ENCODE measurements at regions not wholly inside any gene's neighbourhood (a gene's known extent, or its start where the extent isn't known, plus 50 kb on each side); places are given as distances from the start of the nearest gene placed in this dataset.

DNA sequence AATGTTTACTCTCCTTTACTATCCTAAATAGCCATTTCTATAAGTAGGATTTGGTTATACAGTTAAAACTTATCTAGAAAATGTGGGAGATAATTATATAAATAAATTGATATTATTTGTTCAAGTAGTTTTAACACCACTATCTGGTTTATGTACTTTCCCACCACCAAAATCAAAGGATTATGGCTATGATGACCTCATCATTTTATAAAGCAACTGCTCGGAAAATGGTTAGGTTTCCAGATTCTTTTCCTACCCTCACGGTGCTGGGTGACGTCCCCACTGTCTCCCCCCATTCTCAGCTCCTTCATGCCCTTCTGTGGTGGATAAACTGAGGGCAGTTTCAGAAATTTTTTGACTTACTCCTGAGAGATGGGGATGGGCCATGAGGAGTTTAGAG, 1011.8 kb upstream of the ADGRL4 start:
- no peak for DNase-seq (ENCODE audit: low read depth)
- no peak overlapping the region for H3K4me3 ChIP-seq (ENCODE audit: low read depth, low read length)
- TF ChIP-seq, protein P1, sequence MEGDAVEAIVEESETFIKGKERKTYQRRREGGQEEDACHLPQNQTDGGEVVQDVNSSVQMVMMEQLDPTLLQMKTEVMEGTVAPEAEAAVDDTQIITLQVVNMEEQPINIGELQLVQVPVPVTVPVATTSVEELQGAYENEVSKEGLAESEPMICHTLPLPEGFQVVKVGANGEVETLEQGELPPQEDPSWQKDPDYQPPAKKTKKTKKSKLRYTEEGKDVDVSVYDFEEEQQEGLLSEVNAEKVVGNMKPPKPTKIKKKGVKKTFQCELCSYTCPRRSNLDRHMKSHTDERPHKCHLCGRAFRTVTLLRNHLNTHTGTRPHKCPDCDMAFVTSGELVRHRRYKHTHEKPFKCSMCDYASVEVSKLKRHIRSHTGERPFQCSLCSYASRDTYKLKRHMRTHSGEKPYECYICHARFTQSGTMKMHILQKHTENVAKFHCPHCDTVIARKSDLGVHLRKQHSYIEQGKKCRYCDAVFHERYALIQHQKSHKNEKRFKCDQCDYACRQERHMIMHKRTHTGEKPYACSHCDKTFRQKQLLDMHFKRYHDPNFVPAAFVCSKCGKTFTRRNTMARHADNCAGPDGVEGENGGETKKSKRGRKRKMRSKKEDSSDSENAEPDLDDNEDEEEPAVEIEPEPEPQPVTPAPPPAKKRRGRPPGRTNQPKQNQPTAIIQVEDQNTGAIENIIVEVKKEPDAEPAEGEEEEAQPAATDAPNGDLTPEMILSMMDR (conservative IDR thresholded peaks at IDR 0.05; ENCODE audit: low read depth, low read length), result no peak

DNA sequence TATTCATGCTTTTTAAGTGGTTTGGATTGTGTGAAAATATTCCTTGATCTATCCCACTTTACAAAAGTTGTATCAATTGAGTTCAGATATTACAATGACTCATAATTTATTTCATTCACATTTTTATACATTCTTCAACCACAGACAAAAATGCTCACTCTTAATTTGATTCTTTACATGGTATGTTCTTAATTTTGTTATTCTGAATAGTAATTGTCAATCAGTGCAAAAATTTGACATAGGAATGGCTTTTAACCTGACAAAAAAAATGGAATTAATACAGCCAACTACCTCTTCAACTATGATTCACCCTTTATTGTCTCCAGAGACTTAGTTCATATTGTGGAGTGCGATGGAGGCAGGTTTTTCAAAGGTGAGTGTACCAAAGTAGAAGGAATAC, 1002.4 kb upstream of the ADGRL4 start:
- DNase-seq (ENCODE audit: low read depth), result no peak
- TF ChIP-seq, protein P1 (conservative IDR thresholded peaks at IDR 0.05; ENCODE audit: low read depth, low read length), result no peak
- H3K4me3 ChIP-seq (ENCODE audit: low read depth, low read length), result no peak overlapping the region

DNA sequence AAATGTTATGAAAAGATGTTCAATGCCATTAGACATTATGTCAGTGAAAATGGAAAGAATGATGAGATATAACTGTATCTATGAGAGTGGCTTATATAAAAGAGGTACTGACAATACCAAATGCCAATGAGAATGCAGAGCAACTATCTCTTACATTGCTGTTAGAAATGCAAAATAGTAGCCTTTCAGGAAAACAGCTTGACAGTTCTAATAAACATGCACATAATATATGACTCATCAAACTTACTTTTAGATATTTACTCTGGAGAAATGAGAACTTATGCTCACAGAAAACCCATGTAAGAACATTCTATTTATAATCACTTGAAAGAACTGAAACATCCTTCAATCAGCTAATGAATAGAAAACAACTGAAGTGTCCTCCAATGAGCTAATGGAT, 996.7 kb upstream of the ADGRL4 start:
- no peak overlapping the region for H3K4me3 ChIP-seq (ENCODE audit: low read depth, low read length)
- DNase-seq (ENCODE audit: low read depth), result no peak
- TF ChIP-seq, protein P1 (conservative IDR thresholded peaks at IDR 0.05; ENCODE audit: low read depth, low read length), result no peak

DNA sequence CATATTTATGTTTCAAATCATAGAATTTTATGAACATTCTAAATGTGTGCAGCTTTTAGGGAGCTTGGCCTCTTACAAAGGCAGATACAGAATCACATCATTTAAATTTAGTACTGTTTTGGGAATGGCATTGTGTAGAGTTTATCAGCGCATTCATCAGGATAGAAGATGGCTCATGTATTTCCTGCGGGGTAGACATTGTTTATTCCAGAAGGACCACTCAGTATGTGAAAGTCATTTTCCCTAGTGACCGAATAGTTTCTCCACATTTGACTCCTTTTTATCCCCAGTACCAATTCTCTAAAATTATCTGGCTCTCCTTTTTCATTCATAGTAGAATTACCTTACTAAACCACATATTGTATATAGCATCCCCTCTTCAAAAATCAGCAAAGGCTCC, 981.9 kb upstream of the ADGRL4 start:
- no peak overlapping the region for H3K4me3 ChIP-seq (ENCODE audit: low read depth, low read length)
- no peak for DNase-seq (ENCODE audit: low read depth)
- TF ChIP-seq, protein P1 (conservative IDR thresholded peaks at IDR 0.05; ENCODE audit: low read depth, low read length), result no peak

DNA sequence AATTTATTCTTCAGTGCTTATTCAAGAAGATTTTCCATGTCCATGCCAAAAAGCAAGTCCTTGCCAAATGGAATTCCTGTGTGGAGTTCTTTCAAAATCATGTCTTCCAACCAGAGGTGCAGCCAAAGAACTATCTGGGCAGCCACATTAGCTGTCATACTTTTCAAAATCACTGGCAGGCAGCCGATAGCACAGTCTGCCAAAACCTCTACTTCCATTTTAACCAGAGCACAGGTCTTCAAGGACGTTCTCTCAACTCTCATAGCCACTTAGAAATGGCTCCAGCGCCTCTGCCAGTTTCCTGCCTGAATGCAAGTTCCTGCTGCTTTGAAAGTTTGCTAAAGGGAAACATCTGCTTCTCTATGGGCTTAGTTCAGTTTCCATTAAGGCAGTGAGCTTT, 975.7 kb upstream of the ADGRL4 start:
- DNase-seq (ENCODE audit: low read depth), result no peak
- TF ChIP-seq, protein P1 (conservative IDR thresholded peaks at IDR 0.05; ENCODE audit: low read depth, low read length), result no peak
- H3K4me3 ChIP-seq (ENCODE audit: low read depth, low read length), result no peak overlapping the region

DNA sequence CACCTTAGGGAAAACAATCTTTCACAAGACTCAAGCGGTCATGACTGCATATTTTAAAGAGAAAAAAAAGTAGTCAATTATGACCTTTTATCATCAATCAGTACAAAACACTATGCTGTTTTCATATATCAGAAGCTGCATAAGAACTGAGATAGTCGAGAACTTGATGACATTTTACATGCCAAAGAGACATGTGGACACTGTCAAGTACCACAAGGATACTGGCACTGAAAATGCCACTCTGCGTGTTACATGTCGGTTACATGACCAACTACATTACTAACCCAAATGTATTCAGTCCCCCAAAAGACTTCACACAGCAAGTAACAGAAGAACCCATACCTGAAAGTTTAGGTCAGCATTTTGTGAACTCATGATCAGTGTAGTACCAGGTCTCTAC, 975.0 kb upstream of the ADGRL4 start:
- H3K4me3 ChIP-seq (ENCODE audit: low read depth, low read length), result no peak overlapping the region
- TF ChIP-seq, protein P1 (conservative IDR thresholded peaks at IDR 0.05; ENCODE audit: low read depth, low read length), result no peak
- no peak for DNase-seq (ENCODE audit: low read depth)

DNA sequence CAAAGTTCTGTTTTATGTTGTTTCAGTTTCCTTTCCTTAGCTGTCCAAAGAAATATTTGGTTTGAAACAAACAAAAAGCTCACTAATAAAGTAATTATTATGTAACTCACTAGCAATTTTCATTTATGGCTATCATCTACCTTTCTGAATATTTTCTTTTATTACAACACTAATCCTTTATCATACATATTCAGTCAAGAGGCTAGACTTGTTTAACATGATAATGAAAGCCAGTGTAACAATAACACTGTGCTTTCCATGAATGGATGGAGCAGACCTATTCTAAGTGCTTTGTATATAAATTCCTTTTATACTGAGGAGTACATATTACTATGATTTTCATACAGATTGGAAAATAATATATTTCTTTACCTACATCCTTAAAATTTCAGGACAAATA, 972.8 kb upstream of the ADGRL4 start:
- TF ChIP-seq, protein P1 (conservative IDR thresholded peaks at IDR 0.05; ENCODE audit: low read depth, low read length), result no peak
- no peak overlapping the region for H3K4me3 ChIP-seq (ENCODE audit: low read depth, low read length)
- no peak for DNase-seq (ENCODE audit: low read depth)

Data from epithelial cell of proximal tubule (primary cell).